ENCODE measurements at regions not wholly inside any gene's neighbourhood (a gene's known extent, or its start where the extent isn't known, plus 50 kb on each side); places are given as distances from the start of the nearest gene placed in this dataset.

- no peak for TF ChIP-seq CTCF (conservative IDR thresholded peaks at IDR 0.05)
- no peak for TF ChIP-seq EZH2 (IDR thresholded peaks at IDR 0.05; ENCODE audit: low read depth)
Observed at GRCh38 chr7:94109556-94109955, 105.4 kb upstream of the BET1 start.
